ENCODE measurements at regions not wholly inside any gene's neighbourhood (a gene's known extent, or its start where the extent isn't known, plus 50 kb on each side); places are given as distances from the start of the nearest gene placed in this dataset.

DNA sequence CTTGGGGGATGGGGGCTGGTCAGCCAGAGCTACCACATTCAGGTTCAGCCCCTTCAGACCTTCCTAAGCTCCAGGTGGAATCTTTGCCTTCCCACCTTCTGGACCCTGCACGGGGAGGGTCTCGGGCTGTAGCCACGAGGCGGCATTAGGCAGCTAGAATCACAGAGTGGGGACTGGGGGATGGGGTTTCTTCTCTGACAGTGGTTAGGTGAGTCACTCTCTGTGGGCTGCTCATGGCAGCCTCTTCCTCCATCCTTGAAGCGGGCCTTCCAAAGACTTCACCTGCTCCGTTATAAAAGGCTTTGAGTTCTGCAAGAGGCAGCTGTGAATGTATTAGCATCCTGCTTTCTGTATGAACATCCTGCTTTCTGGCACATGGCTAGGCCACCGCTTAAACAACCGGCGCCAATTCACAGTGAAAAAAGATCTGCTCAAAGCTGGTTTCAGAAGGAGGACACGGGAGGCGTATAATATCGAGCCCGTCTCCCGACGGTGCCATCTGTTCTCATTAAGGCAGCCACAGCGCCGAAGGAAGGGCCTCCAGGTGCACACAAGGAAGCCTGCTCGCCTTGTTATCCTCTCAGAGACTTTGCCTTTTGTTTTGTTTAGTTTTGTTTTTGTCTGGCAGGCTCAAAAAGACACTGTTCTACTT, 74.3 kb upstream of the IGFBP7 start:
- TF ChIP-seq MYC (IDR thresholded peaks at IDR 0.05; ENCODE audit: low read depth, low read length) = no peak
- TF ChIP-seq, protein P1, sequence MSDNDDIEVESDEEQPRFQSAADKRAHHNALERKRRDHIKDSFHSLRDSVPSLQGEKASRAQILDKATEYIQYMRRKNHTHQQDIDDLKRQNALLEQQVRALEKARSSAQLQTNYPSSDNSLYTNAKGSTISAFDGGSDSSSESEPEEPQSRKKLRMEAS (IDR thresholded peaks at IDR 0.05; ENCODE audit: insufficient read depth, insufficient read length) = no peak
- TF ChIP-seq EZH2 (IDR thresholded peaks at IDR 0.05; ENCODE audit: borderline replicate concordance, low read depth, low read length, severe bottlenecking) = no peak
- TF ChIP-seq FOS (IDR thresholded peaks at IDR 0.05; ENCODE audit: borderline replicate concordance, insufficient read depth, low read length) = no peak
- TF ChIP-seq JUN (IDR thresholded peaks at IDR 0.05; ENCODE audit: borderline replicate concordance, insufficient read depth, insufficient read length, low read depth) = no peak
- TF ChIP-seq GATA2 (IDR thresholded peaks at IDR 0.05; ENCODE audit: insufficient read depth, insufficient read length, low read depth, low read length) = no peak
- no peak for TF ChIP-seq POLR2AphosphoS5 (IDR thresholded peaks at IDR 0.05; ENCODE audit: insufficient read depth, low read depth, low read length)
- no peak for TF ChIP-seq POLR2A (IDR thresholded peaks at IDR 0.05; ENCODE audit: low read depth, low read length)
- no peak for TF ChIP-seq CTCF (IDR thresholded peaks at IDR 0.05; ENCODE audit: extremely low read depth in 1 of 2, insufficient read depth in 1 of 2, low read depth in 1 of 2, low read length in 2 of 2)
- H3K4me2 ChIP-seq (ENCODE audit: insufficient read depth, low read length) = no peak overlapping the region
- intact Hi-C loops (cut with micrococcal nuclease) (no loop called here), dilution Hi-C loops (cut with MboI; ENCODE audit: extremely low pct_ligation_motif_present, low sequenced_read_pairs) (no loop called here)
- no peak overlapping the region for H3K9ac ChIP-seq (replicated peaks; ENCODE audit: extremely low read depth, insufficient read depth, low read length)
- H3K4me3 ChIP-seq (replicated peaks in 1 of 3; ENCODE audit: insufficient read depth in 1 of 3, low read depth in 1 of 3, low read length in 3 of 3) = no peak overlapping the region
- H4K20me1 ChIP-seq (replicated peaks; ENCODE audit: control insufficient read depth, extremely low read depth, insufficient read depth, low read length) = no peaks in the 10 kb centered on the region
- H3K4me1 ChIP-seq (ENCODE audit: control insufficient read depth, extremely low read depth, insufficient read depth, low read length) = no peaks in the 10 kb centered on the region
- H3K27me3 ChIP-seq (ENCODE audit: control insufficient read depth in 2 of 2, insufficient read depth in 2 of 2, low read length in 2 of 2) = peaks cover 2 to 5% of the 10 kb centered on the region in 2 experiments
- FAIRE-seq = no peak
- POLR2A ChIA-PET = no interaction called here
- CTCF ChIA-PET = no interaction called here
- DNase-seq (ENCODE audit: low read depth, low spot score) = no peak
- no peak overlapping the region for H2AFZ ChIP-seq (ENCODE audit: low read depth, low read length)
- H3K36me3 ChIP-seq (ENCODE audit: control insufficient read depth in 2 of 2, extremely low read depth in 1 of 2, insufficient read depth in 2 of 2, low read length in 2 of 2) = no peaks in the 10 kb centered on the region
- H3K9me1 ChIP-seq (replicated peaks; ENCODE audit: control insufficient read depth, extremely low read depth, insufficient read depth, low read length) = no peaks in the 10 kb centered on the region
- no TSS peak for BruUV-seq (replicated peaks)
- no peaks in the 10 kb centered on the region for H3K9me3 ChIP-seq (replicated peaks; ENCODE audit: control insufficient read depth, insufficient read depth, low read length)
- H3K27ac ChIP-seq (ENCODE audit: insufficient read depth, low read depth, low read length) = no peak overlapping the region
- H3K79me2 ChIP-seq (ENCODE audit: control insufficient read depth, insufficient read depth, low read length) = no peaks in the 10 kb centered on the region

Data from endothelial cell of umbilical vein (primary cell).